GM23338 (cell line): ENCODE measurements at regions not wholly inside any gene's neighbourhood (a gene's known extent, or its start where the extent isn't known, plus 50 kb on each side); places are given as distances from the start of the nearest gene placed in this dataset.

Experiments used
- ATAC-seq: fragments of 200-7000 bp; cut with Tn5 transposase; 3 replicates; pipeline ENCODE4 v1.9.1; 2020
- DNase-seq: peaks from one replicate; pipeline ENCODE4 v3.0.0-alpha.2; 2015; ENCODE audit warnings: low spot score
- H2AFZ ChIP-seq: fragments of 200-600 bp; sonication (generic); 2 replicates; pipeline ENCODE4 v1.8.0; 2016; ENCODE audit warnings: antibody characterized with exemption, mild to moderate bottlenecking, moderate library complexity
- H3F3A ChIP-seq: fragments of 200-600 bp; sonication (generic); replicated peaks from 2 replicates; pipeline ENCODE4 v1.8.0; 2017; ENCODE audit warnings: antibody characterized with exemption, mixed run types, low read depth
- H3K27ac ChIP-seq: fragments of 200-600 bp; sonication (generic); 2 replicates; pipeline ENCODE4 v1.6.1; 2016; ENCODE audit warnings: low read depth
- H3K27me3 ChIP-seq: fragments of 200-600 bp; sonication (generic); 2 replicates; pipeline ENCODE4 v1.8.0; 2016; ENCODE audit warnings: mild to moderate bottlenecking, mixed run types, moderate library complexity; ENCODE audit not compliant: insufficient read depth
- H3K36me3 ChIP-seq: fragments of 200-600 bp; sonication (generic); 2 replicates; pipeline ENCODE4 v1.8.0; 2016; ENCODE audit warnings: mild to moderate bottlenecking; ENCODE audit not compliant: insufficient read depth
- H3K4me1 ChIP-seq: fragments of 200-600 bp; sonication (generic); 2 replicates; pipeline ENCODE4 v1.8.0; 2016; ENCODE audit warnings: mild to moderate bottlenecking, moderate library complexity; ENCODE audit not compliant: insufficient read depth
- H3K4me2 ChIP-seq: fragments of 200-600 bp; sonication (generic); 2 replicates; pipeline ENCODE4 v1.7.1; 2017; ENCODE audit warnings: mixed run types
- H3K4me3 ChIP-seq: fragments of 200-600 bp; sonication (generic); 2 replicates; pipeline ENCODE4 v1.6.1; 2016; ENCODE audit warnings: mixed run types
- H3K79me2 ChIP-seq: fragments of 200-600 bp; sonication (generic); replicated peaks from 2 replicates; pipeline ENCODE4 v1.8.0; 2017; ENCODE audit warnings: mild to moderate bottlenecking; ENCODE audit not compliant: insufficient read depth
- H3K9me2 ChIP-seq: fragments of 200-600 bp; sonication (generic); 2 replicates; pipeline ENCODE4 v1.8.0; 2017; ENCODE audit not compliant: insufficient read depth
- H4K20me1 ChIP-seq: fragments of 200-600 bp; sonication (generic); replicated peaks from 2 replicates; pipeline ENCODE4 v1.8.0; 2017; ENCODE audit warnings: mild to moderate bottlenecking; ENCODE audit not compliant: insufficient read depth
- H3K27ac Mint-ChIP-seq: 2 replicates; pipeline ENCODE4 v1.8.0; 2020; ENCODE audit warnings: inconsistent platforms, mild to moderate bottlenecking, moderate library complexity, mixed read lengths
- H3K27me3 Mint-ChIP-seq: 3 replicates; pipeline ENCODE4 v1.8.0; 2022; ENCODE audit warnings: low read depth, mild to moderate bottlenecking, moderate library complexity, mixed read lengths, inconsistent platforms; ENCODE audit not compliant: insufficient read depth, poor library complexity
- H3K36me3 Mint-ChIP-seq: 3 replicates; pipeline ENCODE4 v1.8.0; 2021; ENCODE audit warnings: low read depth, mild to moderate bottlenecking, inconsistent platforms, moderate library complexity, mixed read lengths
- H3K4me1 Mint-ChIP-seq: 3 replicates; pipeline ENCODE4 v1.8.0; 2020; ENCODE audit warnings: mild to moderate bottlenecking, inconsistent platforms, mixed read lengths
- H3K4me3 Mint-ChIP-seq: 3 replicates; pipeline ENCODE4 v1.8.0; 2021; ENCODE audit warnings: moderate library complexity, mild to moderate bottlenecking, inconsistent platforms, mixed read lengths
- H3K9me3 Mint-ChIP-seq: 3 replicates; pipeline ENCODE4 v1.8.0; 2020; ENCODE audit warnings: moderate library complexity, mild to moderate bottlenecking, inconsistent platforms, mixed read lengths
- CREB1 ChIP-seq: fragments of 250-450 bp; sonication (Bioruptor Pico); IDR thresholded peaks from 2 replicates; pipeline ENCODE4 v1.5.0; 2020; ENCODE audit warnings: low read depth, mild to moderate bottlenecking, moderate library complexity
- EZH2phosphoT487 ChIP-seq: fragments of 200-600 bp; sonication (generic); IDR thresholded peaks from one replicate; pipeline ENCODE4 v1.8.1; 2018; ENCODE audit warnings: antibody characterized with exemption; ENCODE audit not compliant: unreplicated experiment
- JUNB ChIP-seq: IDR thresholded peaks from one replicate; pipeline ENCODE4 v1.6.1; 2016; ENCODE audit warnings: antibody characterized with exemption; ENCODE audit not compliant: unreplicated experiment
- NANOG ChIP-seq: IDR thresholded peaks from 2 replicates; pipeline ENCODE4 v1.6.1; 2016; ENCODE audit warnings: antibody characterized with exemption, borderline replicate concordance
- POLR2AphosphoS5 ChIP-seq: IDR thresholded peaks from 2 replicates; pipeline ENCODE4 v1.6.1; 2016; ENCODE audit warnings: antibody characterized with exemption, low read depth
- STAT1 ChIP-seq: IDR thresholded peaks from one replicate; pipeline ENCODE4 v1.6.1; 2016; ENCODE audit warnings: antibody characterized with exemption; ENCODE audit not compliant: unreplicated experiment
- ZNF331 ChIP-seq: fragments of 250-450 bp; sonication (Bioruptor Pico); IDR thresholded peaks from 2 replicates; pipeline ENCODE4 v1.5.0; 2020; ENCODE audit warnings: low read depth, mild to moderate bottlenecking, moderate library complexity
- TF ChIP-seq, protein P1 (sequence below): fragments of 250-450 bp; sonication (Bioruptor Pico); IDR thresholded peaks from 2 replicates; pipeline ENCODE4 v1.5.0; 2020; ENCODE audit warnings: mild to moderate bottlenecking, moderate library complexity
- TF ChIP-seq, protein P2 (sequence below), 2 experiments: fragments of 200-600 bp in 1 of 2; sonication (generic) in 1 of 2; conservative IDR thresholded peaks; 2 replicates each; pipeline versions ENCODE4 v1.5.1 to v1.6.1; 2016 to 2017; ENCODE audit warnings: antibody characterized with exemption in 2 of 2, low read depth in 2 of 2, mild to moderate bottlenecking in 2 of 2, moderate library complexity in 1 of 2

DNA sequence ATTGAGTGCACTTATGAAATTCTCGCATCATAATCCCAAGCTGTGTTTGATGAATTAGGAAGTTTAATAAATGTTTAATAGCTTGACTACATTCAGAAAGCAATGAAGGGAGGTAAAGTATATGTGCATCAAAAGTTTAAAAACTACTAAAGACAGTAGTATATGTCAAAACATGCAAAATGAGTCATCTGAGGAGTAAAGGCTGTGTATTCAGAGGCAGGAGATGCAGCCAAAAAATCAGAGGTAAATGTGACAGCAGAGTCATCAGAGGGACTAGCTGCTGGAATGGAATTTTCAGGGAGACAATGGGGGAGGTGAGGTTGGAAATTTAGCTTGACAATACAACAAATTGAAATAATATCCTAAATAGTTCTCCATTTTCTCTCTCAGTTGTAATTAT lies 127.0 kb upstream of the FUNDC1 start (continued):
- TF ChIP-seq, protein P1, sequence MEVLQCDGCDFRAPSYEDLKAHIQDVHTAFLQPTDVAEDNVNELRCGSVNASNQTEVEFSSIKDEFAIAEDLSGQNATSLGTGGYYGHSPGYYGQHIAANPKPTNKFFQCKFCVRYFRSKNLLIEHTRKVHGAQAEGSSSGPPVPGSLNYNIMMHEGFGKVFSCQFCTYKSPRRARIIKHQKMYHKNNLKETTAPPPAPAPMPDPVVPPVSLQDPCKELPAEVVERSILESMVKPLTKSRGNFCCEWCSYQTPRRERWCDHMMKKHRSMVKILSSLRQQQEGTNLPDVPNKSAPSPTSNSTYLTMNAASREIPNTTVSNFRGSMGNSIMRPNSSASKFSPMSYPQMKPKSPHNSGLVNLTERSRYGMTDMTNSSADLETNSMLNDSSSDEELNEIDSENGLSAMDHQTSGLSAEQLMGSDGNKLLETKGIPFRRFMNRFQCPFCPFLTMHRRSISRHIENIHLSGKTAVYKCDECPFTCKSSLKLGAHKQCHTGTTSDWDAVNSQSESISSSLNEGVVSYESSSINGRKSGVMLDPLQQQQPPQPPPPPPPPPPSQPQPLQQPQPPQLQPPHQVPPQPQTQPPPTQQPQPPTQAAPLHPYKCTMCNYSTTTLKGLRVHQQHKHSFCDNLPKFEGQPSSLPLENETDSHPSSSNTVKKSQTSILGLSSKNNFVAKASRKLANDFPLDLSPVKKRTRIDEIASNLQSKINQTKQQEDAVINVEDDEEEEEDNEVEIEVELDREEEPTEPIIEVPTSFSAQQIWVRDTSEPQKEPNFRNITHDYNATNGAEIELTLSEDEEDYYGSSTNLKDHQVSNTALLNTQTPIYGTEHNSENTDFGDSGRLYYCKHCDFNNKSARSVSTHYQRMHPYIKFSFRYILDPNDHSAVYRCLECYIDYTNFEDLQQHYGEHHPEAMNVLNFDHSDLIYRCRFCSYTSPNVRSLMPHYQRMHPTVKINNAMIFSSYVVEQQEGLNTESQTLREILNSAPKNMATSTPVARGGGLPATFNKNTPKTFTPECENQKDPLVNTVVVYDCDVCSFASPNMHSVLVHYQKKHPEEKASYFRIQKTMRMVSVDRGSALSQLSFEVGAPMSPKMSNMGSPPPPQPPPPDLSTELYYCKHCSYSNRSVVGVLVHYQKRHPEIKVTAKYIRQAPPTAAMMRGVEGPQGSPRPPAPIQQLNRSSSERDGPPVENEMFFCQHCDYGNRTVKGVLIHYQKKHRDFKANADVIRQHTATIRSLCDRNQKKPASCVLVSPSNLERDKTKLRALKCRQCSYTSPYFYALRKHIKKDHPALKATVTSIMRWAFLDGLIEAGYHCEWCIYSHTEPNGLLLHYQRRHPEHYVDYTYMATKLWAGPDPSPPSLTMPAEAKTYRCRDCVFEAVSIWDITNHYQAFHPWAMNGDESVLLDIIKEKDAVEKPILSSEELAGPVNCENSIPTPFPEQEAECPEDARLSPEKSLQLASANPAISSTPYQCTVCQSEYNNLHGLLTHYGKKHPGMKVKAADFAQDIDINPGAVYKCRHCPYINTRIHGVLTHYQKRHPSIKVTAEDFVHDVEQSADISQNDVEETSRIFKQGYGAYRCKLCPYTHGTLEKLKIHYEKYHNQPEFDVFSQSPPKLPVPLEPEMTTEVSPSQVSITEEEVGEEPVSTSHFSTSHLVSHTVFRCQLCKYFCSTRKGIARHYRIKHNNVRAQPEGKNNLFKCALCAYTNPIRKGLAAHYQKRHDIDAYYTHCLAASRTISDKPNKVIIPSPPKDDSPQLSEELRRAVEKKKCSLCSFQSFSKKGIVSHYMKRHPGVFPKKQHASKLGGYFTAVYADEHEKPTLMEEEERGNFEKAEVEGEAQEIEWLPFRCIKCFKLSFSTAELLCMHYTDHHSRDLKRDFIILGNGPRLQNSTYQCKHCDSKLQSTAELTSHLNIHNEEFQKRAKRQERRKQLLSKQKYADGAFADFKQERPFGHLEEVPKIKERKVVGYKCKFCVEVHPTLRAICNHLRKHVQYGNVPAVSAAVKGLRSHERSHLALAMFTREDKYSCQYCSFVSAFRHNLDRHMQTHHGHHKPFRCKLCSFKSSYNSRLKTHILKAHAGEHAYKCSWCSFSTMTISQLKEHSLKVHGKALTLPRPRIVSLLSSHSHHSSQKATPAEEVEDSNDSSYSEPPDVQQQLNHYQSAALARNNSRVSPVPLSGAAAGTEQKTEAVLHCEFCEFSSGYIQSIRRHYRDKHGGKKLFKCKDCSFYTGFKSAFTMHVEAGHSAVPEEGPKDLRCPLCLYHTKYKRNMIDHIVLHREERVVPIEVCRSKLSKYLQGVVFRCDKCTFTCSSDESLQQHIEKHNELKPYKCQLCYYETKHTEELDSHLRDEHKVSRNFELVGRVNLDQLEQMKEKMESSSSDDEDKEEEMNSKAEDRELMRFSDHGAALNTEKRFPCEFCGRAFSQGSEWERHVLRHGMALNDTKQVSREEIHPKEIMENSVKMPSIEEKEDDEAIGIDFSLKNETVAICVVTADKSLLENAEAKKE = no peak

DNA sequence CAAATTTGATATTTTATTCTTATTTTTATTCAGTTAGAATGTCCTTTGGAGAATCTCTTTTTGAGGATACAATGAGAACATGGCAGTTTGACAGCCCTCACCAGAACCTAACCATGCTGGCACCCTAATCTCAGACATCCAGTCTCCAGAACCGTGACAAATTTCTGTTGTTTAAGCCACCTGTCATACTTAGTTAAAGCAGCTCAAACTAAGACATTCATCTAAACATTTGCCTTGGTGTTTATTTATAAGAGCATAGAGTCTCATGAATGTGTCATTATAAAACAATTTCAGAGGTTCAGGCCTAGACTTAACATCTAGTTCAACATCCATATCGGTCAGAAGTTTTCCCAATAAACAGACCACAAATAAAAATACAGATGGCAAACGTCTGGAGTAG lies 125.1 kb upstream of the FUNDC1 start:
- Histone ChIP-seq H3F3A (no peaks in the 10 kb centered on the region), H3K4me2 (no peak overlapping the region), H3K9me2 (no peaks in the 10 kb centered on the region), H3K27me3 (no peaks in the 10 kb centered on the region), H3K36me3 (no peaks in the 10 kb centered on the region), H3K79me2 (no peaks in the 10 kb centered on the region), H3K4me3 (no peak overlapping the region), H4K20me1 (no peaks in the 10 kb centered on the region), H3K27ac (no peak overlapping the region), H2AFZ (no peak overlapping the region), H3K4me1 (no peaks in the 10 kb centered on the region)
- no peak overlapping the region for H3K27ac Mint-ChIP-seq
- no peak for ATAC-seq
- 0 out of 3 replicates have a peak, but pooled peaks cover 3% of the 10 kb centered on the region for H3K9me3 Mint-ChIP-seq
- no peak overlapping the region for H3K4me3 Mint-ChIP-seq
- no peak for DNase-seq
- H3K36me3 Mint-ChIP-seq = no peaks in the 10 kb centered on the region
- H3K4me1 Mint-ChIP-seq = no peaks in the 10 kb centered on the region
- H3K27me3 Mint-ChIP-seq = no peaks in the 10 kb centered on the region
- TF ChIP-seq JUNB (no peak), CREB1 (CRISPR knock-in tag) (no peak), EZH2phosphoT487 (no peak), NANOG (no peak), ZNF331 (CRISPR knock-in tag) (no peak), POLR2AphosphoS5 (no peak), STAT1 (no peak)
- TF ChIP-seq, protein P2, sequence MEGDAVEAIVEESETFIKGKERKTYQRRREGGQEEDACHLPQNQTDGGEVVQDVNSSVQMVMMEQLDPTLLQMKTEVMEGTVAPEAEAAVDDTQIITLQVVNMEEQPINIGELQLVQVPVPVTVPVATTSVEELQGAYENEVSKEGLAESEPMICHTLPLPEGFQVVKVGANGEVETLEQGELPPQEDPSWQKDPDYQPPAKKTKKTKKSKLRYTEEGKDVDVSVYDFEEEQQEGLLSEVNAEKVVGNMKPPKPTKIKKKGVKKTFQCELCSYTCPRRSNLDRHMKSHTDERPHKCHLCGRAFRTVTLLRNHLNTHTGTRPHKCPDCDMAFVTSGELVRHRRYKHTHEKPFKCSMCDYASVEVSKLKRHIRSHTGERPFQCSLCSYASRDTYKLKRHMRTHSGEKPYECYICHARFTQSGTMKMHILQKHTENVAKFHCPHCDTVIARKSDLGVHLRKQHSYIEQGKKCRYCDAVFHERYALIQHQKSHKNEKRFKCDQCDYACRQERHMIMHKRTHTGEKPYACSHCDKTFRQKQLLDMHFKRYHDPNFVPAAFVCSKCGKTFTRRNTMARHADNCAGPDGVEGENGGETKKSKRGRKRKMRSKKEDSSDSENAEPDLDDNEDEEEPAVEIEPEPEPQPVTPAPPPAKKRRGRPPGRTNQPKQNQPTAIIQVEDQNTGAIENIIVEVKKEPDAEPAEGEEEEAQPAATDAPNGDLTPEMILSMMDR (conservative IDR thresholded peaks at IDR 0.05; ENCODE audit: low read depth in 2 of 2) = no peak
- TF ChIP-seq, protein P1 = no peak
